ENCODE measurements at regions not wholly inside any gene's neighbourhood (a gene's known extent, or its start where the extent isn't known, plus 50 kb on each side); places are given as distances from the start of the nearest gene placed in this dataset.

DNA sequence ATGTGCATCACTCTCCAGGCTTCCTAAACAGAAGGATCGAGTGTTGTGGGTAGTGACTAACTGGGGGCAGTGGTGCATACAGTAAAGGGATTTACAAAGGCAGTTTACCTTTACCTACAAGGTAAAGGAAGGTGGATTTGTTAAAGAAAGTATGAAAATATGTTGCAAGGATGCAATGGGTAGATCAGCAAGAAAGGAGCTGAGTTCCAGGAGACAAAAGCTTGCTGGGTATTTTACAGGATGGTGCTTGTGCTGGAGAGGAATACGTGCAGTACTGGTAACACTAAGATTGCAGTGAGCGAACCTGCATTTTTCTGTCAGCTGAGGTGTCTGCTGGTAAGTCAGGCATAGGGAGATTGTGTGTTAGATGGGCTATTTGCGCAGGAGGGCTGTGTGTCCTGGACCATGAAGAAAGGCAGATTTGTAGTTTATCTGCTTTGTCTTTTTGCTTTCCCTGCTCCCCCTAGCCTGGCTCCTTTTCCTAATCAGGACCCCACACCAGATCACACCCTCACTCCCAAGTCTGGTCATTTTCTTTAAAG is 304.6 kb downstream of the THBS2 start:
- DNase-seq (ENCODE audit: low read depth, low spot score), result no peak
- ChIA-PET CTCF (interaction anchor here (1.1 to 4.6 kb wide), 4 partner anchors 9 to 721 kb away, joined by 3 to 25 read pairs (median 6); no protein-coding TSS in a partner anchor), POLR2A (no interaction called here)
- TF ChIP-seq, protein P1, sequence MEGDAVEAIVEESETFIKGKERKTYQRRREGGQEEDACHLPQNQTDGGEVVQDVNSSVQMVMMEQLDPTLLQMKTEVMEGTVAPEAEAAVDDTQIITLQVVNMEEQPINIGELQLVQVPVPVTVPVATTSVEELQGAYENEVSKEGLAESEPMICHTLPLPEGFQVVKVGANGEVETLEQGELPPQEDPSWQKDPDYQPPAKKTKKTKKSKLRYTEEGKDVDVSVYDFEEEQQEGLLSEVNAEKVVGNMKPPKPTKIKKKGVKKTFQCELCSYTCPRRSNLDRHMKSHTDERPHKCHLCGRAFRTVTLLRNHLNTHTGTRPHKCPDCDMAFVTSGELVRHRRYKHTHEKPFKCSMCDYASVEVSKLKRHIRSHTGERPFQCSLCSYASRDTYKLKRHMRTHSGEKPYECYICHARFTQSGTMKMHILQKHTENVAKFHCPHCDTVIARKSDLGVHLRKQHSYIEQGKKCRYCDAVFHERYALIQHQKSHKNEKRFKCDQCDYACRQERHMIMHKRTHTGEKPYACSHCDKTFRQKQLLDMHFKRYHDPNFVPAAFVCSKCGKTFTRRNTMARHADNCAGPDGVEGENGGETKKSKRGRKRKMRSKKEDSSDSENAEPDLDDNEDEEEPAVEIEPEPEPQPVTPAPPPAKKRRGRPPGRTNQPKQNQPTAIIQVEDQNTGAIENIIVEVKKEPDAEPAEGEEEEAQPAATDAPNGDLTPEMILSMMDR (IDR thresholded peaks at IDR 0.05; ENCODE audit: insufficient read depth, low read length, missing control alignments), result no peak
- H3K4me3 ChIP-seq (ENCODE audit: low read depth, low read length), result no peak overlapping the region

DNA sequence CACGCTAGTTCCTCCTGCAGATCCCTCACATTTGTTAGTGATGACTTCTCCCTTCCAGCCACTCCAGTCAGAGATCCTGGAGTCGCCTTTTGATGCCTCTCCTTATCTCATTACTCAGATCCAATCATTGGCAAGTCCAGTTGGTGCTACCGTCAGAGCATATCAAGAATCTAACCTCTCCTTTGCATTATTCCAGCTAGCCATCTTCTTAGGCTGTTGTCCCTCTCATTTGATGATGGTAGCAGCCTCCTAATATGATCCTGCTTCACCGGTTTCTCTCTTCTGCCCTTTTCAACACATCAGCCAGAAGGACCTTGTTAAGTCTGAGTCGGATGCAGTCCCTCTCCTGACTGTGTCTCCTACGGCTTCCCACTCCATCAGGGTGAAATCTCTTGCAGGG is 305.6 kb downstream of the THBS2 start:
- TF ChIP-seq, protein P1 (IDR thresholded peaks at IDR 0.05; ENCODE audit: insufficient read depth, low read length, missing control alignments), result no peak
- CTCF ChIA-PET, result no interaction called here
- no peak for DNase-seq (ENCODE audit: low read depth, low spot score)
- no peak overlapping the region for H3K4me3 ChIP-seq (ENCODE audit: low read depth, low read length)
- POLR2A ChIA-PET, result no interaction called here

DNA sequence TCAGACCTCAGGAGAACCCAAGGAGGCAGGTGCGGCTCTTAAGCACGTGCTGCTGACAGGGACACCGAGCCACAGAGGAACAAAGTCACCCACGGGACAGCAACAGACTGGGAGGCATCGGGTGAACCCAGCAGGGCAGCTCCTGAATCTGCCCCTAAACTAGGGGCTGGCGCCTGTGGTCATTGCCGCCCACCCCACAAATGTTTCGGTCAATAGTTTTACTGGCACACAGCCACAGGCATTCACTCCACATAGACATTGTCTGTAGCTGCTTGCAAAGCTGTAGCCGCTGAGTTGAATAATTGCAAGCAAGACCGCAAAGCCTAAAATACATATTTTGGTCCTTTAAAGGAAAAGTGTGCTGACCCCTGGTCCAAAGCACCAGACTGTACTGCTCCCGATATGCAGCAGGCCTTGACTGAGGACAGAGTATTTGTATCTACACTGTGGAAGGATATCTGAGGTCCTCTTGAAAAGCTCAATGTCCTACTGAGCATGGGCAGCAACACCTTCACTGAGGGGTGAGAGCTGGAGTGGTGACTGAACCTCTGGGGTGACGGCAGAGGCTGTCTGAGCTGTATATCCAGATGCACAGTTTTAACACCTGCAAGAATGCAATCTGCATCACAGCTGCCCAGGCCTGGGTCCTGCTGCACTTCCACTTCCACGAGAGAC is 310.3 kb downstream of the THBS2 start:
- DNase-seq (ENCODE audit: low read depth, low spot score), result no peak
- H3K4me3 ChIP-seq (ENCODE audit: low read depth, low read length), result no peak overlapping the region
- TF ChIP-seq, protein P1 (IDR thresholded peaks at IDR 0.05; ENCODE audit: insufficient read depth, low read length, missing control alignments), result no peak
- ChIA-PET POLR2A (no interaction called here), CTCF (interaction anchor here (0.5 to 1.0 kb wide), 2 partner anchors 65 to 244 kb away, joined by 3 read pairs; no protein-coding TSS in a partner anchor)

DNA sequence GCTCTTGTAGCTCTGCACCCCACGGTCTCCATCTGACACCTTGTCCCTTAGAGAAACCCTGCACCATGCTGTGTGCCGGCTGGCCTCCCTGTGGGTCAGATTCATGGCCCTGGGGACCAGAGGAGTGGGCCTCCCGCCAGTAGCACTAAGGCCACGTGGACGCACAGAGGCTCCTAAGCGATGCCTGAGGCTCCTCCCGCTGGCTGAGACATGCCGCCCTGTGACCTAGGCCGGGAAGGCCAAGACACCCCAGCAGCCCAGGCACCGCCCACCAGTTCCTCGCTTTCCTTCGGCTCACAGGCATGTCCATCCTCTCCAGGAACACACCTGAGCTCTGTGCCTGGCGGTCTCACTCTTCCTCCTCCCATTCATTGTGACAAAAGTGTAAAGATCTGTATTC is 311.0 kb downstream of the THBS2 start:
- ChIA-PET POLR2A (no interaction called here), CTCF (no interaction called here)
- TF ChIP-seq, protein P1 (IDR thresholded peaks at IDR 0.05; ENCODE audit: insufficient read depth, low read length, missing control alignments), result no peak
- no peak overlapping the region for H3K4me3 ChIP-seq (ENCODE audit: low read depth, low read length)
- DNase-seq (ENCODE audit: low read depth, low spot score), result no peak

DNA sequence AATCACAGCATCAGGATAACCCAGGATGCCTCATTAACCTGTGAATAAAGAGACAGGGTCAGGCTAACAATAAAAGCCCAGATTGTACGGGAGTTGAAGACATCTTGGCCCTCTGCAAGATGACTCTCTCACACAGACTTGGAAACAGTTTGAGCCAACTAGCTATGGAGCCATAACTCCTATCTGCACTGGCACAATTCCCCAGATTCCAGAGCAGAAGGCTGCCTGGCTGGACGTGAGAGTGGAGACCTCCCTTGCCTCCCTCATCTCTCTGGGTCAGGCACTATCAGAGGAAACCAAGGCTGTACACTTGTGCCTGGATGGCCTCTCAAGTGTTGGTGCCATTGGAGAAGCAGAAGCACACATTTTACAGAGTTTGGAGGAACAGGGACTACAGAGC is 312.6 kb downstream of the THBS2 start:
- no peak for DNase-seq (ENCODE audit: low read depth, low spot score)

DNA sequence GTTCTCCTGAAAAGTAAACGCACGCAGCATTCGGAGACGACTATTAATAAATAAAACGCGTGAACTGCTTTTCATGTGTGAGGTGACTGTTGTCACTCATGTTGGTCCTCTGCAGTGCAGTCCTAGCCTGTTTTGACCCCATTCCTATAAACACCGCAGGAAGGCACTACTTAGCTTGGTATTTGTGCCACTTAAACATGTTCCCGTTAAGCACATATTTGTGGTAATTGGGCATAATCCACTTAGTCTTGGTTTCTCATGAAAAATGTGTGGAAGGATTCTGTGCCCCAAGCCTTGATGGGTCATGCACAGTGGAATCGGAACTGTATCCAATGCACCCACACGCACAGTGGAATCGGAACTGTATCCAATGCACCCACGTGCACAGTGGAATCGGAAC is 313.9 kb downstream of the THBS2 start:
- POLR2A ChIA-PET, result no interaction called here
- H3K4me3 ChIP-seq (ENCODE audit: low read depth, low read length), result no peak overlapping the region
- TF ChIP-seq, protein P1 (IDR thresholded peaks at IDR 0.05; ENCODE audit: insufficient read depth, low read length, missing control alignments), result no peak
- no peak for DNase-seq (ENCODE audit: low read depth, low spot score)
- CTCF ChIA-PET, result interaction anchor here (0.6 to 2.1 kb wide), 2 partner anchors 10 to 261 kb away, joined by 3 to 6 read pairs; no protein-coding TSS in a partner anchor

More for the DNA sequence above, 312.6 kb downstream of the THBS2 start:
- CTCF ChIA-PET, result interaction anchor here (0.6 kb wide), 1 partner anchor 25 kb away, joined by 3 read pairs; no protein-coding TSS in a partner anchor
- H3K4me3 ChIP-seq (ENCODE audit: low read depth, low read length), result no peak overlapping the region
- TF ChIP-seq, protein P1 (IDR thresholded peaks at IDR 0.05; ENCODE audit: insufficient read depth, low read length, missing control alignments), result no peak
- POLR2A ChIA-PET, result no interaction called here

Data from AG04449 (cell line).